ENCODE measurements at regions not wholly inside any gene's neighbourhood (a gene's known extent, or its start where the extent isn't known, plus 50 kb on each side); places are given as distances from the start of the nearest gene placed in this dataset.
"Not testable (repeated sequence)": the region's sequence is repeated elsewhere in the genome, so short reads cannot be mapped to it uniquely, and the experiment has no call there.

DNA sequence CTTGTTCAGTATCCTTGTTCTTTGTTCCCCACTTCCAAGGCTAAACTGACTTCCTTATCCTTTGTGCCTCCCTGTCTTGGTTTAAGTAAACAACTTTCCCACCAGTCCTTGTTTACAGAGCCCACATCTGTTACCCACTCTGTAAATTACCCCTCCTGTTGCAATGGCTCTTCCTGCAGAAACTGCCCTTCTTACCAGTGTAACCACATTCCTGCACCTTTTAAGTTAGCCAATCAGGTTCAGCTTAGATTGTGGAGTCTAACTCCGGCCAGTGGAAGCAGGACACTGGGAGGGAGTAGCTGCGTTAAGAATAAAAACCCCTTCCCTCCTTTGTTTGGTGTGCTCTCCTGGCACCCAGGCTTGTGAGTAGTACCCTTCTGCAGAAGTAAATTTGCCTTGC lies 360.9 kb downstream of the PRDM5 start:
- Histone ChIP-seq H3K4me3 (ENCODE audit: low read length) (no peak overlapping the region), H4K5ac (ENCODE audit: low read length) (no peak overlapping the region), H3K23ac (ENCODE audit: low read length) (no peak overlapping the region), H3K18ac (ENCODE audit: low read length) (no peak overlapping the region), H3K4me2 (ENCODE audit: low read length) (no peak overlapping the region), H3K4me1 (ENCODE audit: control insufficient read depth, low read depth, low read length) (no peaks in the 10 kb centered on the region), H3K27ac (ENCODE audit: low read depth, low read length) (no peak overlapping the region), H2BK5ac (ENCODE audit: low read length) (no peak overlapping the region), H3K79me2 (ENCODE audit: control insufficient read depth, insufficient read depth, low read length) (no peaks in the 10 kb centered on the region), H4K8ac (ENCODE audit: low read depth, low read length) (no peak overlapping the region), H3K27me3 (ENCODE audit: insufficient read depth, low read length, poor library complexity) (no peaks in the 10 kb centered on the region), H3K56ac (ENCODE audit: low read length) (no peak overlapping the region), H2AK5ac (ENCODE audit: low read length) (no peak overlapping the region), H3K9ac (ENCODE audit: low read length) (no peak overlapping the region), H3K36me3 (ENCODE audit: control insufficient read depth, insufficient read depth, low read length) (no peaks in the 10 kb centered on the region), H2BK120ac (ENCODE audit: low read depth, low read length) (no peak overlapping the region), H3K79me1 (ENCODE audit: low read length) (no peaks in the 10 kb centered on the region), H2BK15ac (replicated peaks; ENCODE audit: low read depth) (no peak overlapping the region), H3K4ac (ENCODE audit: low read depth, low read length) (no peak overlapping the region)
- WGBS (ENCODE audit: extremely low coverage, insufficient coverage, low lambda C conversion rate), result no CpG with 5 or more reads among the region's 2 CpGs
- DNase-seq, result peak; percentile 8

DNA sequence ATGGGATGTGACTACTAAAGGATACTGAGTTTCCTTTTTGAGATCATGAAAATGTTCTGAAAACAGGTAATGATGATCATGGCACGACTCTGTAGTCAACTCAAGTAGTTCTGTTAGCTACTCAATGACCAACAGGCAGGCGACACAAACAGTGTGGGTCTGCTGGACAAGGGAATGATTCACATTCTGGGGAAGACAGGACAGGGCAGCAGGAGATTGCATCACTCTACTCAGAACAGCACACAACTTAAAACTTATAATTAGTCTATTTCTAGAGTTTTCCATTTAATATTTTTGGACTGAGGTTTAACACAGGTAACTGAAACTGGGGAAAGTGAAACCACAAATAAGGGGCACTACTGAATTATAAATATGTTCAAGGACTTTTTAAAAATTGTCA lies 365.2 kb downstream of the PRDM5 start:
- Histone ChIP-seq H3K4ac (ENCODE audit: low read depth, low read length) (no peak overlapping the region), H2BK5ac (ENCODE audit: low read length) (no peak overlapping the region), H3K18ac (ENCODE audit: low read length) (no peak overlapping the region), H3K4me3 (ENCODE audit: low read length) (no peak overlapping the region), H3K9ac (ENCODE audit: low read length) (no peak overlapping the region), H3K79me2 (ENCODE audit: control insufficient read depth, insufficient read depth, low read length) (no peaks in the 10 kb centered on the region), H2BK15ac (replicated peaks; ENCODE audit: low read depth) (no peak overlapping the region), H3K27ac (ENCODE audit: low read depth, low read length) (no peak overlapping the region), H3K23ac (ENCODE audit: low read length) (no peak overlapping the region), H3K36me3 (ENCODE audit: control insufficient read depth, insufficient read depth, low read length) (no peaks in the 10 kb centered on the region), H2BK120ac (ENCODE audit: low read depth, low read length) (no peak overlapping the region), H3K27me3 (ENCODE audit: insufficient read depth, low read length, poor library complexity) (no peaks in the 10 kb centered on the region), H2AK5ac (ENCODE audit: low read length) (no peak overlapping the region), H3K4me1 (ENCODE audit: control insufficient read depth, low read depth, low read length) (no peaks in the 10 kb centered on the region), H4K5ac (ENCODE audit: low read length) (no peak overlapping the region), H4K8ac (ENCODE audit: low read depth, low read length) (no peak overlapping the region), H3K56ac (ENCODE audit: low read length) (no peak overlapping the region), H3K4me2 (ENCODE audit: low read length) (no peak overlapping the region), H3K79me1 (ENCODE audit: low read length) (no peaks in the 10 kb centered on the region)
- DNase-seq, result peak; percentile 13
- WGBS (ENCODE audit: extremely low coverage, insufficient coverage, low lambda C conversion rate), result no CpG with 5 or more reads among the region's 2 CpGs

DNA sequence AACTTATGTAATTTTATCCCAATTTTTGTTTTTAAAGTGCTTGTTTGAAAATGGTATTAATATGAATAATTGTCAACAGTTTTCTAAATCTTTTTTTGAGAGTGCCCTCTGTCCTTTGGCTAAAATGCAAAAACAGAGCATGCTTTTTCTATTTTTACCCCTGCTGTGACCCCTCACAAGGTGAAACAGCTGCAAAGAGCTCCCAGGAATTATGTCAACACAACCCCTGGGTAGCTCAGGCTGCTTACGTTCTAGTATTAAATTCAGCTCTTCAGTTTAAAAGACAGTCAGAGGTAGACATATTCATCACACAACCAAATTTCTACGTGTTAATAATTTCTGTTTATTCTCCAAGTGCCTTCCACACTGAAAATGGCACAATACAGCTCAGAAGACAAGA lies 367.5 kb downstream of the PRDM5 start:
- no peak overlapping the region for H3K23ac ChIP-seq (ENCODE audit: low read length)
- no peak overlapping the region for H2BK15ac ChIP-seq (replicated peaks; ENCODE audit: low read depth)
- WGBS (ENCODE audit: extremely low coverage, insufficient coverage, low lambda C conversion rate), result no CpG with 5 or more reads among the region's 2 CpGs
- H3K18ac ChIP-seq (ENCODE audit: low read length), result no peak overlapping the region
- H3K79me1 ChIP-seq (ENCODE audit: low read length), result no peaks in the 10 kb centered on the region
- no peaks in the 10 kb centered on the region for H3K36me3 ChIP-seq (ENCODE audit: control insufficient read depth, insufficient read depth, low read length)
- H3K27ac ChIP-seq (ENCODE audit: low read depth, low read length), result no peak overlapping the region
- no peak overlapping the region for H4K8ac ChIP-seq (ENCODE audit: low read depth, low read length)
- no peak overlapping the region for H2BK120ac ChIP-seq (ENCODE audit: low read depth, low read length)
- no peaks in the 10 kb centered on the region for H3K27me3 ChIP-seq (ENCODE audit: insufficient read depth, low read length, poor library complexity)
- DNase-seq, result no peak
- H3K79me2 ChIP-seq (ENCODE audit: control insufficient read depth, insufficient read depth, low read length), result no peaks in the 10 kb centered on the region
- no peak overlapping the region for H3K4me2 ChIP-seq (ENCODE audit: low read length)
- H3K4me1 ChIP-seq (ENCODE audit: control insufficient read depth, low read depth, low read length), result no peaks in the 10 kb centered on the region
- no peak overlapping the region for H3K4ac ChIP-seq (ENCODE audit: low read depth, low read length)
- no peak overlapping the region for H3K56ac ChIP-seq (ENCODE audit: low read length)
- no peak overlapping the region for H4K5ac ChIP-seq (ENCODE audit: low read length)
- no peak overlapping the region for H3K9ac ChIP-seq (ENCODE audit: low read length)
- H2AK5ac ChIP-seq (ENCODE audit: low read length), result no peak overlapping the region
- H2BK5ac ChIP-seq (ENCODE audit: low read length), result no peak overlapping the region
- H3K4me3 ChIP-seq (ENCODE audit: low read length), result no peak overlapping the region

DNA sequence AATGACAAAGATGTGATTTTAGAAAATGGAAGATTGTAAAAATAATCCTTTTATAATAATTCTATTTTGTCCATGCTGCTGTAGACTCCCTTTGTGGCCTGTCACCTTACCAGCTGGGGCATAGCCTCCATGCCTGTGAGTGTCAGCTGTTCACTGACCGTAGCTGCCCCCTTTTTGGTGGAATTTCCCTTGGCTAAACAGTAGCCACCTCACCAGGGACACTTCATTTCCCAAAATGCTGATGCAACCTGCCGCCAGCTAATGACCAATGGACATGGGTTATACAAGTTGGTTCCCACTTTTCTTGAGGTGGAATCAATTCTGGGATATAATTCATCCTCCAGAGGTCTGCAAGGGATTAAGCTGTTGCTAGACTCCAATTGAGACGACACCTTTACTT lies 368.4 kb downstream of the PRDM5 start:
- DNase-seq, result peak; percentile 3
- WGBS (ENCODE audit: extremely low coverage, insufficient coverage, low lambda C conversion rate), result no CpG with 5 or more reads among the region's 3 CpGs

DNA sequence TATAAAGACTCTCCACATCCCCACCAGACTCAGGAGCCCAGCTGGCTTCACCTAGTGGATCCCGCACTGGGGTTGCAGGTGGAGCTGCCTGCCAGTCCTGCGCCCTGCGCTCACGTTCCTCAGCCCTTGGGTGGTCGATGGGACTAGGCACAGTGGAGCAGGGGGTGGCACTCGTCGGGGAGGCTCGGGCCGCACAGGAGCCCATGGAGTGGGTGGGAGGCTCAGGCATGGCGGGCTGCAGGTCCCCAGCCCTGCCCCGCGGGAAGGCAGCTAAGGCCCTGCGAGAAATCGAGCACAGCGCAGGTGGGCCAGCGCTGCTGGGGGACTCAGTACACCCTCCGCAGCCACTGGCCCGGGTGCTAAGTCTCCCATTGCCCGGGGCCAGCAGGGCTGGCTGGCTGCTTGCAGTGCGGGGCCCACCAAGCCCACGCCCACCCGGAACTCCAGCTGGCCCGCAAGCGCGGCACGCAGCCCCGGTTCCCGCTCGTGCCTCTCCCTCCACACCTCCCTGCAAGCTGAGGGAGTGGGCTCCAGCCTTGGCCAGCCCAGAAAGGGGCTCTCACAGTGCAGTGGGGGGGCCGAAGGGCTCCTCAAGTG lies 371.8 kb downstream of the PRDM5 start:
- not testable (repeated sequence) for H4K8ac ChIP-seq (ENCODE audit: low read depth, low read length); H3K4me3 ChIP-seq (ENCODE audit: low read length); H2BK5ac ChIP-seq (ENCODE audit: low read length); H4K5ac ChIP-seq (ENCODE audit: low read length); H3K27ac ChIP-seq (ENCODE audit: low read depth, low read length); H3K4me1 ChIP-seq (ENCODE audit: control insufficient read depth, low read depth, low read length); H3K18ac ChIP-seq (ENCODE audit: low read length); H3K9ac ChIP-seq (ENCODE audit: low read length); H3K79me2 ChIP-seq (ENCODE audit: control insufficient read depth, insufficient read depth, low read length); H3K4ac ChIP-seq (ENCODE audit: low read depth, low read length); H3K36me3 ChIP-seq (ENCODE audit: control insufficient read depth, insufficient read depth, low read length); H2BK120ac ChIP-seq (ENCODE audit: low read depth, low read length); H2BK15ac ChIP-seq (replicated peaks; ENCODE audit: low read depth); H3K27me3 ChIP-seq (ENCODE audit: insufficient read depth, low read length, poor library complexity); H2AK5ac ChIP-seq (ENCODE audit: low read length); H3K4me2 ChIP-seq (ENCODE audit: low read length); H3K79me1 ChIP-seq (ENCODE audit: low read length); H3K56ac ChIP-seq (ENCODE audit: low read length); DNase-seq; H3K23ac ChIP-seq (ENCODE audit: low read length)
- no CpG with 5 or more reads among the region's 30 CpGs for WGBS (ENCODE audit: extremely low coverage, insufficient coverage, low lambda C conversion rate)

More for the DNA sequence above, 368.4 kb downstream of the PRDM5 start:
- no peak overlapping the region for H3K4ac ChIP-seq (ENCODE audit: low read depth, low read length)
- no peak overlapping the region for H3K4me3 ChIP-seq (ENCODE audit: low read length)
- H3K4me2 ChIP-seq (ENCODE audit: low read length), result no peak overlapping the region
- H3K27ac ChIP-seq (ENCODE audit: low read depth, low read length), result no peak overlapping the region
- H2BK15ac ChIP-seq (replicated peaks; ENCODE audit: low read depth), result no peak overlapping the region
- H3K27me3 ChIP-seq (ENCODE audit: insufficient read depth, low read length, poor library complexity), result no peaks in the 10 kb centered on the region
- H3K36me3 ChIP-seq (ENCODE audit: control insufficient read depth, insufficient read depth, low read length), result no peaks in the 10 kb centered on the region
- H3K79me1 ChIP-seq (ENCODE audit: low read length), result no peaks in the 10 kb centered on the region
- no peak overlapping the region for H2BK5ac ChIP-seq (ENCODE audit: low read length)
- H3K79me2 ChIP-seq (ENCODE audit: control insufficient read depth, insufficient read depth, low read length), result no peaks in the 10 kb centered on the region
- H3K9ac ChIP-seq (ENCODE audit: low read length), result no peak overlapping the region
- no peak overlapping the region for H3K23ac ChIP-seq (ENCODE audit: low read length)
- no peaks in the 10 kb centered on the region for H3K4me1 ChIP-seq (ENCODE audit: control insufficient read depth, low read depth, low read length)
- H4K8ac ChIP-seq (ENCODE audit: low read depth, low read length), result no peak overlapping the region
- H3K18ac ChIP-seq (ENCODE audit: low read length), result no peak overlapping the region
- no peak overlapping the region for H2AK5ac ChIP-seq (ENCODE audit: low read length)
- H2BK120ac ChIP-seq (ENCODE audit: low read depth, low read length), result no peak overlapping the region
- H3K56ac ChIP-seq (ENCODE audit: low read length), result no peak overlapping the region
- H4K5ac ChIP-seq (ENCODE audit: low read length), result no peak overlapping the region

DNA sequence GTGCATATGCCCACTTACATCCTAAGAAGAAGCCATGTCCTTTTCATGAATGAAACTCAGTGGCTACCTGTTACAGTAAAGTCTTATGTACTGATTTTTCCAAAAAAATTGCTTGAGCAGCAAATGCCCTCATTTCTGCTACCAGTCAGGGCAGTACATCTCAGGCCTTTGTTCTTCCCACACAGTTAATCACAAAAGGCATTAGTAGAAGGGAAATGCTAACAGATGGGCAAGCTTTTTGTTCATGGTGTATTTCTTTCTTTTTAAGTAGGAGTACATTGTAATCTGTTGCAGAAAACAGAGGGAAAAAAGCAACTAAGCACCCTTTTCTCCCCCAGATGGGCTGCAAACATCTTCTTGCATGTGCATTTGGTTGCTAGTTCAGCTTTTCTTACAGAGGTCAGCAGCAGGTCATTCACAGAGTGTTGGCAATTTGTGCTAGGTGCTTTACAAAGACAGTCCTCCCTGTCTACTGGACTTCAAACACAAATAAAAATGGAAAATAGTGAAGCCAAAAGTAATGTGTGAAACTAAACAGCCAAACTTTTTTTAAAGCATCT lies 373.4 kb downstream of the PRDM5 start:
- H4K5ac ChIP-seq (ENCODE audit: low read length), result no peak overlapping the region
- H3K4me2 ChIP-seq (ENCODE audit: low read length), result no peak overlapping the region
- no peak overlapping the region for H3K56ac ChIP-seq (ENCODE audit: low read length)
- DNase-seq, result no peak
- no peak overlapping the region for H3K4me3 ChIP-seq (ENCODE audit: low read length)
- H3K23ac ChIP-seq (ENCODE audit: low read length), result no peak overlapping the region
- H4K8ac ChIP-seq (ENCODE audit: low read depth, low read length), result no peak overlapping the region
- H3K27ac ChIP-seq (ENCODE audit: low read depth, low read length), result no peak overlapping the region
- H2BK120ac ChIP-seq (ENCODE audit: low read depth, low read length), result no peak overlapping the region
- H3K79me1 ChIP-seq (ENCODE audit: low read length), result no peaks in the 10 kb centered on the region
- no peaks in the 10 kb centered on the region for H3K4me1 ChIP-seq (ENCODE audit: control insufficient read depth, low read depth, low read length)
- H3K36me3 ChIP-seq (ENCODE audit: control insufficient read depth, insufficient read depth, low read length), result no peaks in the 10 kb centered on the region
- H2BK5ac ChIP-seq (ENCODE audit: low read length), result no peak overlapping the region
- no peaks in the 10 kb centered on the region for H3K79me2 ChIP-seq (ENCODE audit: control insufficient read depth, insufficient read depth, low read length)
- no peak overlapping the region for H2AK5ac ChIP-seq (ENCODE audit: low read length)
- no peak overlapping the region for H3K4ac ChIP-seq (ENCODE audit: low read depth, low read length)
- no peaks in the 10 kb centered on the region for H3K27me3 ChIP-seq (ENCODE audit: insufficient read depth, low read length, poor library complexity)
- no peak overlapping the region for H3K18ac ChIP-seq (ENCODE audit: low read length)
- H3K9ac ChIP-seq (ENCODE audit: low read length), result no peak overlapping the region
- no peak overlapping the region for H2BK15ac ChIP-seq (replicated peaks; ENCODE audit: low read depth)

All from mesendoderm (in vitro differentiated cells).